ENCODE measurements at regions not wholly inside any gene's neighbourhood (a gene's known extent, or its start where the extent isn't known, plus 50 kb on each side); places are given as distances from the start of the nearest gene placed in this dataset.

DNA sequence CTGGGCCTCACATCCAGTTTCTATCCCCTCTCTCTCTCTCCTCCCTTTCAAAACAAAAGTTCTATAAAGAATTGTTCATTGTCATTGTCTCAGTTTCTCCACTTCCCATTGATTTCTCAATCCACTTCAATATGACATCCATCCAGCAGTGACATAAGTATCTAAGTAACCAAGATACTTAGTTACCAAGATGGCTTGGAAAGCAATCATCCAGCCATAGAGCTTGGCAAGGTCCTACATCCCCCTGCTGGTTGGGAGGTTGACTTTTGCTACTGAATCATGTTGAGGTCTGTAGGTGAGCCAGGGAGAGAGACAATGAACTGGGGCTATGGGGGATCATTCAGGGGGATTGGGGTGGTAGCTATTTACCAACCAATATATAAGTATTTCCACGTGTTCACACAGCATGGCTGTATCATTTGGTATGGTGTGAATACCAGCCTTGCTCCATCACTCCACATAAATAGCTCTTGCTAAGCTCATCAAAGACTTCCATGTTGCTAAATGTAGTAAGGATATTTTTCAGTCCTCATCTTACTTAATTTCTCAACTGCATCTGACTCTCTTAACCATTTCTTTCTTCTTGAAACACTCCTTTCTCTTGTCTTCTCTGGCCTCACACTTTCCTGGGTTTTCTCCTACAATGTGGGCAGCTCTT lies 58.8 kb upstream of the NTRK3 start:
- no peak for DNase-seq (ENCODE audit: low spot score)

DNA sequence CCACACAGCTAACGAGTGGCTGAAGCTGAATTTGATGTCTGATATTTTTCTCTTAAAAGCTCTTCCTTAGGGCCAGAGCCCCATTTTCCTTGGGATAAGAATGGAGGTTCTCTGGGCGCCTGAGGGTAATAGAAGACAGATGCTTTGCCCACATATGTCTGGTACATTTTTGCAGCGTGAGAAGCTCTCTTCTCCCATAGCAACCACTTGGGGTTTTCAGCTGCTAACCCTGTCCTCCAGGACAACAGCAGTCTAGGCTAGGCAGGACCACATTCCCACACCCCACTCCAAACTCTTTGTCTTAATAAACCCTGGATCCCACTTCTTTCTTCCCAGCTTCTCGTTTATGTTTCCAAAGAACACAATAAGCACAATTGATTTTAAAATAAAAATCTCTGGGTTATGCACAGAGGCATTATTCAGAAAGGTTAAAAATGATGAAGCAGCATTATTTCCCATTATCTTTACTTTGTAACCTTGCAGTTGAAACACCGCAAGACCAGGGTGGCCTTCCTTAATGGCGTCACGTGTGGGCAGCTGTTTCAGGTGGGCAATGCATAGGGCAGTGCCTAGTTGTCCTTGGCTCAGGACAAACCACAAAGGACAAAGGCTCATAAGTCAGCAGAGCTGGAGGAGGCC lies 56.5 kb upstream of the NTRK3 start:
- DNase-seq (ENCODE audit: low spot score) = no peak

DNA sequence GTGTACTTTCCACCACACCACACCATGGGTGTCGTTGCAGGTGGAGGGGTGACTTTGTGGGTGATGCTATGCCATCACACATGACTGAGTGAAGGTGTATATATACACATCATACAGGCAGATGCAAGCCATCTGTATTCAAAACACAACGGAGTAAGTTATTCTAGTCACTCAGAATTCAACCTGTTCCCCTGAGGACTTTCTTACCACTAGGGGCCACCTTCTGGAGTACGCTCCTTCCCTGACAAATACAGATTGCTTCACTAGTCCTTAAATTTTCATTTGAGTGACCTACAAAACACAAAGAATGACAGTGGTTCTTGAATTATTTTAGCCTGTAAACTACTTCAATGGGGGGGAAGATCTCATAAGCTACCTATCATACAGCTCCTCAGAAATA lies 52.8 kb upstream of the NTRK3 start:
- no peak for DNase-seq (ENCODE audit: low spot score)

DNA sequence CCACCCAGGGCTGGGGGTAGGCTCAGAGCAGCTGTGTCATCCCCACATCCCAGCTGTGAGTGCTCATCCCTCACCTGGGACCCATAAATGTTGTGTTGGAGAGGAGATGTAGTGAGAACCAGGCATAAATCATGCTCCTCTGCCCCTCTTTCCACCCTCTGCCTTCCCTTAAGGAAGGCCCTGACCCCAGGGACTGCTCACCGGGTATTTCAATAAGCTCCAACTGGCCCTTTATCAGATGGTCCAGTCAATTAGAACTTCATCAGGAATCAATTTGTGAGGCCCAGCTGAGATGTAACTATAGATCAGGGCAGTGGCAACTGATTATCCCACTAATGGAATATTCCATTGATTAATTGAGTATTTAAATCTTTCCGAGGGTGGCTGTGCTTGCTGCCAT lies 50.8 kb upstream of the NTRK3 start:
- no peak for DNase-seq (ENCODE audit: low spot score)

Measured in RKO (cell line).